Spleen (tissue), 11 donors: ENCODE measurements at regions not wholly inside any gene's neighbourhood (a gene's known extent, or its start where the extent isn't known, plus 50 kb on each side); places are given as distances from the start of the nearest gene placed in this dataset.

Experiments used
- DNase-seq: peaks from one replicate; pipeline ENCODE4 v3.0.0-alpha.2; 2020
- H3K27ac ChIP-seq, 8 donors: fragments of 200-600 bp; sonication (generic) in 7 of 8; 1 replicate in 4 of 8; 2 replicates in 4 of 8; pipeline versions ENCODE4 v1.5.0 to v1.8.0; 2016 to 2021; ENCODE audit warnings: inconsistent platforms in 4 of 8, mild to moderate bottlenecking in 4 of 8, moderate library complexity in 1 of 8
- H3K27me3 ChIP-seq, 7 donors: fragments of 200-600 bp; sonication (generic) in 6 of 7; replicated peaks in 1 of 7; 1 replicate in 4 of 7; 2 replicates in 3 of 7; pipeline versions ENCODE4 v1.5.0 to v1.8.0; 2016 to 2021; ENCODE audit warnings: inconsistent platforms in 3 of 7, mild to moderate bottlenecking in 1 of 7
- H3K36me3 ChIP-seq, 6 donors: fragments of 200-600 bp; sonication (generic) in 5 of 6; 1 replicate in 4 of 6; 2 replicates in 2 of 6; pipeline versions ENCODE4 v1.5.0 to v1.8.0; 2016 to 2021; ENCODE audit warnings: inconsistent platforms in 2 of 6
- H3K4me1 ChIP-seq, 6 donors: fragments of 200-600 bp; sonication (generic) in 5 of 6; 1 replicate in 3 of 6; 2 replicates in 3 of 6; pipeline versions ENCODE4 v1.5.0 to v1.8.0; 2016 to 2021; ENCODE audit warnings: inconsistent platforms in 3 of 6
- H3K4me3 ChIP-seq, 8 donors: fragments of 200-600 bp; sonication (generic) in 7 of 8; 1 replicate in 4 of 8; 2 replicates in 4 of 8; pipeline versions ENCODE4 v1.5.0 to v1.8.0; 2016 to 2021; ENCODE audit warnings: inconsistent platforms in 4 of 8, mild to moderate bottlenecking in 4 of 8, moderate library complexity in 2 of 8
- H3K9me3 ChIP-seq, 8 donors: fragments of 200-600 bp; sonication (generic) in 7 of 8; 1 replicate in 4 of 8; 2 replicates in 4 of 8; pipeline versions ENCODE4 v1.5.0 to v1.8.0; 2016 to 2021; ENCODE audit warnings: inconsistent platforms in 4 of 8
- POLR2A ChIP-seq, 3 donors: fragments of 450-650 bp; IDR thresholded peaks; one replicate each; pipeline ENCODE4 v1.5.1; 2017; ENCODE audit warnings: antibody characterized with exemption in 3 of 3, mild to moderate bottlenecking in 1 of 3
- POLR2AphosphoS5 ChIP-seq, 3 donors: sonication (generic); formaldehyde crosslinking; IDR thresholded peaks; one replicate each; pipeline ENCODE4 v1.5.1; 2017; ENCODE audit warnings: antibody characterized with exemption in 3 of 3
- WGBS, 5 donors: extraction: QIAGEN DNeasy Blood & Tissue Kit in 3 of 5; methylation state at CpG; one replicate each; pipeline versions ENCODE4 v1.1.5 to v1.1.7; 2013 to 2018; 5-methylcytosine and 5-hydroxymethylcytosine counted together
- intact Hi-C: fragments of 100-400 bp; cut with DNase I; formaldehyde crosslinking; loops from one replicate; pipeline ENCODE4 v1.15.0; 2023; ENCODE audit warnings: low total_unique reads
- TF ChIP-seq, protein P1 (sequence below), 11 experiments: fragments of 200-600 bp in 7 of 11; fragments of 450-650 bp in 4 of 11; sonication (generic) in 4 of 11; IDR thresholded peaks in 8 of 11; conservative IDR thresholded peaks in 3 of 11; 1 replicate in 7 of 11; 2 replicates in 4 of 11; pipeline versions ENCODE4 v1.4.0 to v1.8.0; 2016 to 2021; ENCODE audit warnings: antibody characterized with exemption in 11 of 11, inconsistent platforms in 4 of 11, mild to moderate bottlenecking in 1 of 11
- donor health status: healthy with polysubstance abuse.
- donor health status: DM: no; HTN: no; CAD: no; lungs with moderate emphysema.
- donor health status: DM: no; HTN: no; CAD: no.
- donor health status: Bipolar disorder and iron deficiency.
- donor health status: healthy.
- donor health status: DM: no; HTN: no; CAD: no.
- donor health status: DM: yes; HTN: yes; CAD: no.

- Histone ChIP-seq H3K36me3 (no peaks in the 10 kb centered on the region), H3K4me3 (no peak overlapping the region), H3K4me1 (no peaks in the 10 kb centered on the region), H3K9me3 (no peaks in the 10 kb centered on the region), H3K27ac (no peak overlapping the region), H3K27me3 (no peaks in the 10 kb centered on the region)
- TF ChIP-seq POLR2A (IDR thresholded peaks at IDR 0.05), result no peak
- no peak for DNase-seq
- intact Hi-C loops, result no loop called here
- WGBS, 5 donors, result 91 to 100% (median 95%) methylated on average over 2 of the region's 2 CpGs
Measured at GRCh38 chr12:13304924-13305323, 108.4 kb downstream of the EMP1 start.

DNA sequence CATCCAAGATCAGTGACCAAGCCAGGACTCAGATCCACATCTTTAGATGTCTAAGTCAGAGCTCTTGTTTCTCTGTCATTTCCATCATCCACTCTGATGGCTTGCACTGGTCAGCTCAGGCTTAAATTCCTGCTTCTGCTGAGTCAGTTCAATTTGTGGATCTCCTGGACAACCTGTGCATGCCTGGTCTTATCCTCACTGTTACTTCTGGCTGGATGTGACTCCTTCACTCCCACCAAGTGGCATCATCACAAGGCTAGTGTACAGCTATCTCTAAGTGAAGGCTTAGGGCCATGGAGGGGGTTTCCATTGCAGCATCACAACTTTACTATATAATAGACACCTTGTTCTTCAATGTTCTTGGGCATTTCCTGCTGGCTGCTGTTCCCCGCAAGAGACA lies 102.9 kb downstream of the EMP1 start:
- intact Hi-C loops, result no loop called here
- 50 to 97% (median 56%) methylated on average over 1 of the region's 1 CpG for WGBS, 5 donors
- Histone ChIP-seq H3K27ac (no peak overlapping the region), H3K27me3 (no peaks in the 10 kb centered on the region), H3K4me1 (no peaks in the 10 kb centered on the region), H3K9me3 (no peaks in the 10 kb centered on the region), H3K4me3 (no peak overlapping the region), H3K36me3 (no peaks in the 10 kb centered on the region)
- DNase-seq, result no peak
- TF ChIP-seq POLR2A (IDR thresholded peaks at IDR 0.05) (no peak), POLR2AphosphoS5 (IDR thresholded peaks at IDR 0.05) (no peak)
- TF ChIP-seq, protein P1, sequence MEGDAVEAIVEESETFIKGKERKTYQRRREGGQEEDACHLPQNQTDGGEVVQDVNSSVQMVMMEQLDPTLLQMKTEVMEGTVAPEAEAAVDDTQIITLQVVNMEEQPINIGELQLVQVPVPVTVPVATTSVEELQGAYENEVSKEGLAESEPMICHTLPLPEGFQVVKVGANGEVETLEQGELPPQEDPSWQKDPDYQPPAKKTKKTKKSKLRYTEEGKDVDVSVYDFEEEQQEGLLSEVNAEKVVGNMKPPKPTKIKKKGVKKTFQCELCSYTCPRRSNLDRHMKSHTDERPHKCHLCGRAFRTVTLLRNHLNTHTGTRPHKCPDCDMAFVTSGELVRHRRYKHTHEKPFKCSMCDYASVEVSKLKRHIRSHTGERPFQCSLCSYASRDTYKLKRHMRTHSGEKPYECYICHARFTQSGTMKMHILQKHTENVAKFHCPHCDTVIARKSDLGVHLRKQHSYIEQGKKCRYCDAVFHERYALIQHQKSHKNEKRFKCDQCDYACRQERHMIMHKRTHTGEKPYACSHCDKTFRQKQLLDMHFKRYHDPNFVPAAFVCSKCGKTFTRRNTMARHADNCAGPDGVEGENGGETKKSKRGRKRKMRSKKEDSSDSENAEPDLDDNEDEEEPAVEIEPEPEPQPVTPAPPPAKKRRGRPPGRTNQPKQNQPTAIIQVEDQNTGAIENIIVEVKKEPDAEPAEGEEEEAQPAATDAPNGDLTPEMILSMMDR (IDR thresholded peaks at IDR 0.05 in 8 of 11, conservative IDR thresholded peaks at IDR 0.05 in 3 of 11), result no peak

DNA sequence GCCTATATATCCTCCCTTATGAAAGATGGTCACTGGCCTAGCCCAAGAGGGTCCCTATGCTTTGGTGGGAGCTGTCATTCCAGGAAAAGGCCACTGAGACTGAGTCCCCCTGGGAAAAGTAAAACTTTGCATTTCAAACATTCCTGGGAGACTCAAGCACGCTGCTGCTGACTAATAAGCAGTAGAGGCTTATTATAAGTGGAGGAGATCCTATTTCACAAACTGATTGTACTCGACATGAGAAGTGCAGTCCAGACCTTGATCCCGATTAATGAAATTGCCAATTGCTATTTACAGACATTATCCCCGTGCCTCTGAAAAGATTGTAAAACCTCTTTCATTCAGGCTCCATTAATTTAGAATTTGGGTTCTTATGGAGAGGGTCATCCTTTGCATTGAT lies 96.6 kb downstream of the EMP1 start:
- H3K27me3 ChIP-seq, result no peaks in the 10 kb centered on the region
- WGBS, 5 donors, result 72 to 88% (median 81%) methylated on average over 4 of the region's 4 CpGs
- intact Hi-C loops, result no loop called here
- no peaks in the 10 kb centered on the region for H3K9me3 ChIP-seq
- TF ChIP-seq, protein P1 (IDR thresholded peaks at IDR 0.05 in 8 of 11, conservative IDR thresholded peaks at IDR 0.05 in 3 of 11), result no peak
- no peak for TF ChIP-seq POLR2AphosphoS5 (IDR thresholded peaks at IDR 0.05)
- no peak for TF ChIP-seq POLR2A (IDR thresholded peaks at IDR 0.05)
- DNase-seq, result no peak
- no peaks in the 10 kb centered on the region for H3K36me3 ChIP-seq
- no peak overlapping the region for H3K4me3 ChIP-seq
- H3K27ac ChIP-seq, result no peak overlapping the region
- no peaks in the 10 kb centered on the region for H3K4me1 ChIP-seq

DNA sequence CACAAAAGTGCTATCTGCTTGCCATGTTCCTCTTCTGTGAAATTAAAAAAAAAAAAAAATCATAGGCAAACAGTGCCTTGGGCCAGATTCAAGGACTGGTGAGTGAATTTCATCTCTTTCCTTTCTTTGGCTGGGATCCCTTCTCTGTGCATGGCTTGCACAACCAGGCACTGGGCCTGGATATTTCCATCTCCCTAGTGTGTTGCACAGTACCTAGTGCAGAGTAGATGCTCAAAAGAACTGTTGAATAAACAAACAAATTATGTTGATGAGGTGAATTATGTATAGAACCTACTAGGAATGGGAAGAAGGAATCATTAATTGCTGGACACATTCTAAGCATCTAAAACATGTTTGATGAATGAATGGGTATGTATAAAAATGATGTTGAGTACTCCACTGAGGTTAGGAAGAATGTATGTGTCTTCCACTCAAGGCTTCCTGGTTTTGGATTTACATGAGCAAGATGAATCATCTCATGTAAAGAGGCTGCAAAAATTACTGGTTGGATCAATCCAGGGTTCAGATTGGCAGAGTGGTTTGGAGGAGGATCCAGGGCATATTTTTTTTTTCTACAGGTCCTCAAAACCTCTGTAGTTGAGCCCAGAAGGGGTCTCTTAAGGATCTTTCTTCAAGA lies 93.2 kb downstream of the EMP1 start:
- no peaks in the 10 kb centered on the region for H3K9me3 ChIP-seq
- intact Hi-C loops, result loop anchor here (10.0 kb wide), 1 partner anchor 375 kb away; no protein-coding TSS in a partner anchor
- H3K36me3 ChIP-seq, result no peaks in the 10 kb centered on the region
- H3K4me3 ChIP-seq, result no peak overlapping the region
- TF ChIP-seq, protein P1 (IDR thresholded peaks at IDR 0.05 in 8 of 11, conservative IDR thresholded peaks at IDR 0.05 in 3 of 11), result no peak
- TF ChIP-seq POLR2A (IDR thresholded peaks at IDR 0.05), result no peak
- no peak for TF ChIP-seq POLR2AphosphoS5 (IDR thresholded peaks at IDR 0.05)
- DNase-seq, result no peak
- H3K4me1 ChIP-seq, result no peaks in the 10 kb centered on the region
- peaks cover 0 to 4% (median 0%) of the 10 kb centered on the region in 7 donors for H3K27me3 ChIP-seq
- no peak overlapping the region for H3K27ac ChIP-seq
